SK-N-MC (cell line): ENCODE measurements at regions not wholly inside any gene's neighbourhood (a gene's known extent, or its start where the extent isn't known, plus 50 kb on each side); places are given as distances from the start of the nearest gene placed in this dataset.
A peak's percentile ranks its signal among the peaks of the same experiment; 100 is the strongest.

Experiments used
- DNase-seq: peaks from one replicate; pipeline ENCODE4 v3.0.0-alpha.2; 2011; ENCODE audit warnings: low read depth, low spot score
- H3K27ac ChIP-seq: fragments of 200-600 bp; sonication (generic); 2 replicates; pipeline ENCODE4 v1.5.1; 2016; ENCODE audit warnings: mixed run types
- H3K36me3 ChIP-seq: fragments of 200-600 bp; sonication (generic); 2 replicates; pipeline ENCODE4 v1.6.1; 2017; ENCODE audit warnings: antibody characterized with exemption, low read length, mixed read lengths; ENCODE audit not compliant: insufficient read depth
- H3K4me3 ChIP-seq: fragments of 200-600 bp; sonication (generic); 2 replicates; pipeline ENCODE4 v1.5.1; 2016
- H3K9ac ChIP-seq: fragments of 200-600 bp; sonication (generic); 2 replicates; pipeline ENCODE4 v1.8.0; 2017; ENCODE audit warnings: mixed run types, mixed read lengths; ENCODE audit not compliant: insufficient read length
- H3K9me3 ChIP-seq: fragments of 200-600 bp; sonication (generic); 2 replicates; pipeline ENCODE4 v1.6.1; 2017; ENCODE audit warnings: low read depth, mild to moderate bottlenecking, antibody characterized with exemption, low read length, moderate library complexity, mixed read lengths
- EZH2 ChIP-seq: fragments of 200-600 bp; sonication (generic); IDR thresholded peaks from one replicate; pipeline ENCODE4 v1.6.1; 2017; ENCODE audit warnings: antibody characterized with exemption
- FOXP2 ChIP-seq: optimal IDR thresholded peaks from 2 replicates; pipeline ENCODE3; 2011; ENCODE audit warnings: mild to moderate bottlenecking, moderate library complexity; ENCODE audit not compliant: insufficient read depth; ENCODE audit errors: extremely low read length, control extremely low read depth
- POLR2AphosphoS5 ChIP-seq: IDR thresholded peaks from 2 replicates; pipeline ENCODE4 v1.6.1; 2012; ENCODE audit warnings: mild to moderate bottlenecking, low read depth, low read length, borderline replicate concordance

DNA sequence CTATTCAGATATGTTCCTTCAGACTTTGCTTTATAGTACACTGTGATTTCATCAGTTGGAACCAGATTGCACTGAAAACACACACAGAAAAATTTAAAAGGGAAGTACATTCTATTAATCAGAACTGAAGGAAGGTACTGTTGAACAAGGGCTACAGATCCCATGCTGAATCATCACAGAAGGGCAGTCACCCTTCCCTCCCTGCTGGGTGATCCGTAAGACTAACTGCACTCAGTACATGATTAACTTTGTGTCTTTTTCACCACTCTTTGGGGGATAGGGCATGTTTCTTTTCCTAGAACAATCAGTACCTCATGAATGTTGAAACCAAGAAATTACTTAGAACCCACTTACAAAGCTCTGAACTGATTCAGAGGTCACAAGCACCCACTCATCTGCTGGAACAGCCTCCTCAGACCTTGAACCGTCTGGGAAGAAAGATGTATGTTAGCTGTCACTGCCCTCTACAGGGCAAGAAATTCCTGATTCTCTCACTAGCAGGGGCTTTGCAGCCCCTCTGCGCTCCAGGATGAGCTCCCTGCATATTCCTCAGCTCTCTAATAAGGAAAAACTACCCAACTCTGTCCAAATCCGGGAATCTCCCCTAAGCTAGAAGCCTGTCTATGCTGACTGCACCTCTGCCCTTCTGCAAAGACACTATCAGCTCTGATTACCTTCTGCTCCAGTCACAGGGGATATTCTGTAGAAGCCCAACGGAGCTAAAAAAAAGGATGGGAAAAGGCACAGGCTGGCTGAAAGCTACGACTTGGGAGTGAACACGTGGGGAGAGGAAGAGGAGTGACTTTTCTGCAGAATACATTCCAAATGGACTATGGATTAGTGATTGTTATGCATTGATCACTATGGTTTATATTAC lies 51.0 kb downstream of the IARS1 start:
- peaks cover 100% of the 10 kb centered on the region for H3K36me3 ChIP-seq
- H3K27ac ChIP-seq = no peak overlapping the region
- no peak for TF ChIP-seq POLR2AphosphoS5
- no peak for TF ChIP-seq FOXP2
- TF ChIP-seq EZH2 = no peak
- no peak overlapping the region for H3K4me3 ChIP-seq
- H3K9ac ChIP-seq = no peak overlapping the region
- DNase-seq = no peak
- no peaks in the 10 kb centered on the region for H3K9me3 ChIP-seq

DNA sequence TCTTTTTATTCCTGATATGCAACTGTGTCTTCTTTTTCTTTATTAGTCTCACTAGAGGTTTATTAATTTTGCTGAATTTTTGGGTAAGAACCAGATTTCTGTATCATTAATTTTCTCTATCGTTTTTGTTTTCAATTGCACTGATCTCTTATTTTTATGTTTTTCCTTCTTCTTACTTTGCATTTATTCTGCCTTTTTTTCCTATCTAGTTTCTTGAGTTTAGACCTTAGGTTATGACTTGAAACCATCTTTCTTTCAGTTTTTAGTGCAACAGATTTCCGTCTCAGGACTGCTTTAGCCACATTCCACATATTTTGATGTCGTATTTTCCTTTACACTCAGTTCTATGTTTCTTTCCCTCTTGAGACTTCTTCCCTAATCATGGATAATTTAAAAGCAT lies 56.6 kb downstream of the IARS1 start:
- H3K9ac ChIP-seq = no peak overlapping the region
- H3K36me3 ChIP-seq = peaks cover 100% of the 10 kb centered on the region
- no peaks in the 10 kb centered on the region for H3K9me3 ChIP-seq
- no peak overlapping the region for H3K27ac ChIP-seq
- no peak overlapping the region for H3K4me3 ChIP-seq
- TF ChIP-seq FOXP2 (no peak), POLR2AphosphoS5 (no peak), EZH2 (no peak)
- no peak for DNase-seq

DNA sequence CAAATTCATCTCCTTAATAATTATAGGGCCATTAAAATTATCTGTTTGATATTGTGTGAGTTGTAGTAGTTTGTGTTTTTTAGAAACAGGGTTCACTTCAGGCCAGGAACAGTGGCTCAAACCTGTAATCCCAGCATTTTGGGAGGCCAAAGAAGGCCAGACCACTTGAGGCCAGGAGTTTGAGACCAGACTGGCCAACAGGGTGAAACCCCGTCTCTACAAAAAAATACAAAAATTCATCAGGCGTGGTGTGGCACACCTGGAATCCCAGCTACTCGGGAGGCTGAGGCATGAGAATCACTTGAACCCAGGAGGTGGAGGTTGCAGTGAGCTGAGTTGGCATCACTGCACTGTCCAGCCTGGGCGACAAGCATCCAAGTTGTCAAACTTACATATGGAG lies 57.0 kb downstream of the IARS1 start:
- Histone ChIP-seq H3K9me3 (no peaks in the 10 kb centered on the region), H3K4me3 (no peak overlapping the region), H3K27ac (no peak overlapping the region), H3K36me3 (peaks cover 98% of the 10 kb centered on the region), H3K9ac (no peak overlapping the region)
- TF ChIP-seq EZH2 (no peak), POLR2AphosphoS5 (no peak), FOXP2 (no peak)
- DNase-seq = no peak

DNA sequence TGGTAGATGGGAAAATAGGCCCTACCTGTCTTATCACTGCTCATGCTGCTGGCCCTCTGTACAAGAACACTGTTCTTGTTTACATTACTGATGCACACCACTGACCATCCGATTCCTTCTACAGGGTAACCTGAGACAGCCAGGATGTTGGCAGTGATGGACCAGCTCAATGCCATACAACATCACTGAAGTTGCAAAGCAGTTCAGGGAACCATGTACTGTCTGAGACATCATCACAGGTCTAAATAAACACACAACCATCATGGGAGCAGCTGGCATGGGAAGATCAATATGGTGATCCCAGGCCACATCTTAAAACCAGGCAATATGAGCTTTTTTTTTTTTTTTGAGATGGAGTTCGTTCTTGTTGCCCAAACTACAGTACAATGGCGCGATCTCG lies 59.0 kb downstream of the IARS1 start:
- no peak overlapping the region for H3K27ac ChIP-seq
- H3K9me3 ChIP-seq = no peaks in the 10 kb centered on the region
- H3K4me3 ChIP-seq = no peak overlapping the region
- H3K9ac ChIP-seq = no peak overlapping the region
- H3K36me3 ChIP-seq = peaks cover 98% of the 10 kb centered on the region
- no peak for DNase-seq
- TF ChIP-seq POLR2AphosphoS5 (peak; percentile 13; the same call in 1 of the 2 replicates), FOXP2 (no peak)

DNA sequence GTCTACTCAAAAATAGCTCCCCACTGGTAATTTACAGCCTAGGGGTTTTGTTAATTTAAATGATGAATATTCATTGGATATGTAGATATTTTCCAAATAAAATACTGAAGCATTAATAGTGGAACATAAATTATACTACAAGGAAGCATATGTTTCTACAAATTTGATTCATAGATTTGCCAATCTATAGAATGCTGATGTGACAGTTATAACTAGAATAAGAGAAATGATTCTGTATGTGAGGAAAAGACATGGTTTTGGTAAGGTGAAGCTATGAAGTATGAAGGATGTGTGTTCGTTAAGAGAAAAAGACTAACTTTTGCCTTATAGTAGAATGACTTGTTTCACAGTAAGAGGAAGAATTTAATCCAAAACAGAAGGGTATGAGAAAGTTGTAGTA lies 61.3 kb downstream of the IARS1 start:
- no peak overlapping the region for H3K9ac ChIP-seq
- TF ChIP-seq EZH2 (no peak), FOXP2 (no peak), POLR2AphosphoS5 (no peak)
- no peaks in the 10 kb centered on the region for H3K9me3 ChIP-seq
- no peak overlapping the region for H3K4me3 ChIP-seq
- peaks cover 91% of the 10 kb centered on the region for H3K36me3 ChIP-seq
- DNase-seq = no peak
- peak overlapping the region; percentile 21; the same call in 1 of the 2 replicates for H3K27ac ChIP-seq

DNA sequence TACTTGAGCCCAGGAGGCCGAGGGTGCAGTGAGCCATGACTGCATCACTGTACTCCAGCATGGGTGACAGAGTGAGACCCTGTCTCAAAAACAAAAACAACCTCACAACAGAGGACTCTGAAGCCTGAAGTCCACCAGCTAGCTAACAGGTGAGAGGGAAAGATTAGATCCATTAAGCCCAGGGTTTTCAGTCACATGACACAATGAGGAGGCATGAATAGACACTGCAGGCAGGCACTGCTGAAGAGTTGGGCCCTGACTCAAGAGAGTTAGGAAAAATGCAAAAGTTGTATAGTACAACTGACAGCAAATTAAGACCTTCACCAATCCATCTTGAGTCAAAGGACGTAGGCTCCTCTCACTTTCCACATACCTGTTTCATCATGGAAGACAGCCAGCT lies 64.9 kb downstream of the IARS1 start:
- Histone ChIP-seq H3K36me3 (peaks cover 84% of the 10 kb centered on the region), H3K4me3 (no peak overlapping the region), H3K9me3 (no peaks in the 10 kb centered on the region), H3K27ac (no peak overlapping the region), H3K9ac (no peak overlapping the region)
- DNase-seq = no peak
- TF ChIP-seq POLR2AphosphoS5 (no peak), FOXP2 (no peak), EZH2 (no peak)

DNA sequence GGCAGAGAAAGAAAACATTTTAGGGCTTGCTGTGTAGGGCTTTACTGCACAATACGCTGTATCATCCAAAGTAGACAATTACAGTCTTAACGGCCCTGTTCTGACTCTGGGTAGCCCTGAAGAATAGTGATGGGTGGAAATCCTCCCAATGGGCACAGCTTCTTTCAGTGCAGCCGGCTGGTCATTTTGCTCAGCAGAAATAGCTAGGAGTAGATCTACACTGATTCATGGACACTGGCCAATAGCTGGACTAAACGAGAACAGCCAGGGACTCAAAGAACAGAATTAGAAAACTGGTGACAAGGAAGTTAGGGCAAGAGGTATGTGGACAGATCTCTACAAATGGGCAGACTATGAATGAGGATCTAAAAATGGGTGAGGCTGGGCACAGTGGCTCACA lies 69.3 kb downstream of the IARS1 start:
- Histone ChIP-seq H3K27ac (no peak overlapping the region), H3K9ac (no peak overlapping the region), H3K4me3 (no peak overlapping the region), H3K9me3 (0 out of 2 replicates have a peak, but pooled peaks cover 4% of the 10 kb centered on the region), H3K36me3 (peaks cover 75% of the 10 kb centered on the region)
- no peak for DNase-seq
- no peak for TF ChIP-seq EZH2
- no peak for TF ChIP-seq FOXP2
- no peak for TF ChIP-seq POLR2AphosphoS5

DNA sequence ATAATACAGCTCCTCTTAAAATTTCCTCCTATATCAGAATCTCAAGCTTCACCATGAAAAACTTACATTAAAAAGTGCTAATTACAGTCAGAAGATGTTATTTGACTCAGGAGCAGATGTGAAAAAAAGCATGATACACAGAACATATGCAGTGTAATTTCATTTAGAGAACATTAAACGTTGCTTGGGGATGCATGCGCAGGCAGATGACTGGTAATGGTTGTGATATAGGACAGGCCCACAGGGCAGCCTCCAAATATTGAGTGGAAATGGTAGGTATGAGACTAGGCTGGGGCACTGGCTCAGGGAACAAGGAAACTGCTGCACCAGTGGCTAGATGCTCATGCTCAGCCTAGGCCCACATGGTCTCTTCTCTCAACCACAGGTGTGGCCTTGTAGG lies 69.7 kb downstream of the IARS1 start:
- Histone ChIP-seq H3K9ac (no peak overlapping the region), H3K27ac (peak overlapping the region; percentile 21; the same call in 1 of the 2 replicates), H3K36me3 (peaks cover 72% of the 10 kb centered on the region), H3K9me3 (0 out of 2 replicates have a peak, but pooled peaks cover 4% of the 10 kb centered on the region), H3K4me3 (no peak overlapping the region)
- DNase-seq = no peak
- no peak for TF ChIP-seq EZH2
- no peak for TF ChIP-seq FOXP2
- no peak for TF ChIP-seq POLR2AphosphoS5
